IPS DF 6.9 (cell line): ENCODE measurements at regions not wholly inside any gene's neighbourhood (a gene's known extent, or its start where the extent isn't known, plus 50 kb on each side); places are given as distances from the start of the nearest gene placed in this dataset.
"Not testable (repeated sequence)": the region's sequence is repeated elsewhere in the genome, so short reads cannot be mapped to it uniquely, and the experiment has no call there.

ENCODE experiments used
- DNase-seq: peaks from one replicate; pipeline ENCODE4 v3.0.0-alpha.2; 2013; ENCODE audit warnings: low read depth, low spot score
- H3K27ac ChIP-seq: one replicate; pipeline ENCODE4 v1.5.1; 2013; ENCODE audit warnings: low read length, control low read depth
- H3K27me3 ChIP-seq: 2 replicates; pipeline ENCODE4 v1.6.1; 2013; ENCODE audit warnings: mild to moderate bottlenecking, low read length; ENCODE audit not compliant: control insufficient read depth, insufficient read depth
- H3K36me3 ChIP-seq: 2 replicates; pipeline ENCODE4 v1.6.1; 2013; ENCODE audit warnings: low read length; ENCODE audit not compliant: control insufficient read depth, insufficient read depth
- H3K4me1 ChIP-seq: 2 replicates; pipeline ENCODE4 v1.6.1; 2013; ENCODE audit warnings: low read length; ENCODE audit not compliant: control insufficient read depth, insufficient read depth
- H3K4me3 ChIP-seq: 2 replicates; pipeline ENCODE4 v1.5.1; 2013; ENCODE audit warnings: mild to moderate bottlenecking, low read length
- H3K9me3 ChIP-seq: 2 replicates; pipeline ENCODE4 v1.6.1; 2013; ENCODE audit warnings: low read length, inconsistent platforms; ENCODE audit not compliant: control insufficient read depth, insufficient read depth
- WGBS: extraction: QIAGEN DNeasy Blood & Tissue Kit; methylation state at CpG from one replicate; pipeline ENCODE4 v1.1.7; 2013; ENCODE audit warnings: mixed read lengths, missing lambda C conversion rate; ENCODE audit not compliant: insufficient read length, insufficient coverage; 5-methylcytosine and 5-hydroxymethylcytosine counted together

DNA sequence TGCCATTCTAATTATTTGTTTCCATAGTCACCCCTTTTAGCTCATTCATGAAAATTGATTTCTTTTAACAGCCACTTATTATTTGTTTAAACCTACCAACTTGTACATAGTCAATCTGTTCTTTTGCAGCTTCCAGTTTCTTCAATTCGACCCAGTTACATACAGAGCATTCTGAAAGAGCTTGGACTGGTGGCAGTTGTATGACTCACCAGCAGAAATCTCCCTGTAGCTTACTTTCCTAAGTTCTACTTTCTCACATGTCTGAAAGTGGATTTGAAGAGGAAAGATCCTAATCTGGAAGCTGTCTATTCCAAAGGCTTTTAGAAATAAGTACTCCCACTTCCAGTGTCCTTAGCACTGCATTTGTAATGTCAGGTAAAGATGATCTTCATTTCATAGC, 447.9 kb downstream of the HTR1B start:
- DNase-seq = no peak
- no peaks in the 10 kb centered on the region for H3K9me3 ChIP-seq
- H3K4me1 ChIP-seq = no peaks in the 10 kb centered on the region
- H3K27me3 ChIP-seq = no peaks in the 10 kb centered on the region
- H3K27ac ChIP-seq = no peak overlapping the region
- no CpG with 5 or more reads among the region's 1 CpG for WGBS
- no peak overlapping the region for H3K4me3 ChIP-seq
- no peaks in the 10 kb centered on the region for H3K36me3 ChIP-seq

DNA sequence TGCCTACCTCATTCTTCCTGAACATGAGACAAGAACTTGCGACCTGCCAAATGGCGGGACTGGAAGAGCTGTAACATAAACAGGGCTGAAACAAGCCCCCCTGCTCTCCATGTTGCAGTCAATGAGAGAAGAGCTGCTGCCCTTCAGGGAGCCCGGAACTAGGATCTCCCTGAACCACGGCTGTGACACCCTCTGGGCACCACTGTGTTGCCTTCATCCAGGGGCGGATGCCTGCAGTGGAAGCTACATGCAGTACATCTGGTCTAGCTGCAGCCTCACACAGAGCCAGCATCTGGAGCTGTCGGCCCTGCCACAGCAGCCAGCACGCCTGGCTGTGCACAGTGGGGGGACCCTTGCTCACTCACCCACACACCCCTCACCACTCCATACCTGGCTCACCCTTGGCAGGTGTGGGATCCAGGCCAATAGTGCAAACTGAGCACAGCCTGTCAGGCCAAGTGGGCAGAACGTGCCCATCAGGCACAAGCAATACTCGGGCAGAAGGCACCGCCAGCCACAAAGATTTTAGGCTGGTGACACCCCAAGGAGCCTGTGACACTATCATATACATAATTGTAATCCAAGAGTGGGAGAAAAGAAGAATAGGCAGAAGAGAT, 451.3 kb downstream of the HTR1B start:
- Histone ChIP-seq H3K36me3 (no peaks in the 10 kb centered on the region), H3K27ac (no peak overlapping the region), H3K4me3 (no peak overlapping the region), H3K27me3 (no peaks in the 10 kb centered on the region), H3K4me1 (no peaks in the 10 kb centered on the region), H3K9me3 (no peaks in the 10 kb centered on the region)
- no peak for DNase-seq
- no CpG with 5 or more reads among the region's 10 CpGs for WGBS

DNA sequence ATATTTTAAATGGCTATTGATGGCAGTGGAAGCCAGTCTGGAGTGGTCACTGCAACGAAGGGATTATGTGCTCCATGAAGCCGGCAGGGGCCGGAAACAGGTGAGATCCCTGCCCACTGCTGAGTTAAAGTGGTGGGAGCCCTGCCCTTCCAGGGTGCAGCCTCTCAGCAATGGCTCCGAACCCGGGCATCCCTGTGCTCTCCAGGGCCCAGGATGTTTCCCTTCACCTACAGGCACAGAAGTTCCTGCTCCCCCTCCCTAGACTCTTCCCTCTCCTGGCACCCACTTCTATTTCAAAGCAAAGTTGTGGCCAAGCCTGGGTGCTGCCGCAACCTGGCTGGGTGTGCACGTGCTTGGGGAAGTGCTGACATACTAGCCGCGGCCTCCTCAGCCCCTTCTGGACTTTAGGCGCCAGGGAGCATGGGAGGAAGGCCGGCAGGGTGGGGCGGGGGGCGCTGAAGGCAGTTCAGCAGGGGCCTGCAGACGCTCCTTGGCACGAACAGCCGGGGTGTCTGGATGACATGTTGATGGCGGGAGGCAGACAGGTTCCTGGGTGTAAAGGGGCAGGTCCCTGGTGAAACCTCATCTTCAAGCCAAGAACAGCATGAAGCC, 452.3 kb downstream of the HTR1B start:
- Histone ChIP-seq H3K4me3 (no peak overlapping the region), H3K27me3 (no peaks in the 10 kb centered on the region), H3K9me3 (no peaks in the 10 kb centered on the region), H3K27ac (no peak overlapping the region), H3K4me1 (no peaks in the 10 kb centered on the region), H3K36me3 (no peaks in the 10 kb centered on the region)
- DNase-seq = no peak
- no CpG with 5 or more reads among the region's 17 CpGs for WGBS

DNA sequence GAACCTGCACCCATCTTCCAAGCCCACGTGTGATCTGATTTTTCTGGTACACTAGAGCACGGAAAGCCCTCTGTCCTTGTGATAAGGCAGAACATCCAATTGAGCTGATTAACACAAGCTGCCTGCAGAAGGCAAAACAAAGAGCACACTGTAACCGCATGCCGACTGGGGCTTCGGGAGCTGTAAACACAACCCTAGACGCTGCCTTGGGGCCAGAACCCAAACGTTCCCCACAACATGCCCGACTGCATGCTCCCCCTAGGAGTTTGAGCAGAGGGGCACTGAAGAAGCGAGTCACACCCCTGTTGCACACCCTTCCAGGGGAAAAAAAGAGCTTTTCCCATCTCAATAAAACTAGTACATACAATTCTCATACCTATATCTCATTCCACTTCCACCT, 470.7 kb downstream of the HTR1B start:
- Histone ChIP-seq H3K36me3 (no peaks in the 10 kb centered on the region), H3K27ac (no peak overlapping the region), H3K27me3 (no peaks in the 10 kb centered on the region), H3K4me3 (no peak overlapping the region), H3K9me3 (no peaks in the 10 kb centered on the region), H3K4me1 (no peaks in the 10 kb centered on the region)
- WGBS = no CpG with 5 or more reads among the region's 9 CpGs
- no peak for DNase-seq

DNA sequence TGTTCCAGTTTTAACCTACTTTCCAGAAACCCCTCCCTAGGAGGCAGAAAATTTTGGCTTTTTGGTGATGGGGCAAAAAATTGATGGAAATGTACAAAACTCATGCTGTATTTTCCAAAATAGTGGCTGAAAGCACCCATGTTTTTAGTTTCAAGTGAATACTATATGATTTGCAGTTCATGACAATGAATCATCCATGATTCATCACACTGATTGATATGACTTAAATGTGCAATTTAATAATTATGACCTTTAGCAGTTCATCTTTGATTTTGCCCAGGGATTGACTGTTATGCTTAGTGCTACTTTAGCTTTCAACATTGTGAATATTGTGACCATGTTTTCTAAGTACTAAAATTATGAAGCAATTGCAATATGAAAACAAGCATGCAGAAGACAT, 478.7 kb downstream of the HTR1B start:
- no peaks in the 10 kb centered on the region for H3K36me3 ChIP-seq
- no peaks in the 10 kb centered on the region for H3K4me1 ChIP-seq
- no peak overlapping the region for H3K27ac ChIP-seq
- no peak for DNase-seq
- H3K4me3 ChIP-seq = no peak overlapping the region
- no peaks in the 10 kb centered on the region for H3K27me3 ChIP-seq
- H3K9me3 ChIP-seq = no peaks in the 10 kb centered on the region

DNA sequence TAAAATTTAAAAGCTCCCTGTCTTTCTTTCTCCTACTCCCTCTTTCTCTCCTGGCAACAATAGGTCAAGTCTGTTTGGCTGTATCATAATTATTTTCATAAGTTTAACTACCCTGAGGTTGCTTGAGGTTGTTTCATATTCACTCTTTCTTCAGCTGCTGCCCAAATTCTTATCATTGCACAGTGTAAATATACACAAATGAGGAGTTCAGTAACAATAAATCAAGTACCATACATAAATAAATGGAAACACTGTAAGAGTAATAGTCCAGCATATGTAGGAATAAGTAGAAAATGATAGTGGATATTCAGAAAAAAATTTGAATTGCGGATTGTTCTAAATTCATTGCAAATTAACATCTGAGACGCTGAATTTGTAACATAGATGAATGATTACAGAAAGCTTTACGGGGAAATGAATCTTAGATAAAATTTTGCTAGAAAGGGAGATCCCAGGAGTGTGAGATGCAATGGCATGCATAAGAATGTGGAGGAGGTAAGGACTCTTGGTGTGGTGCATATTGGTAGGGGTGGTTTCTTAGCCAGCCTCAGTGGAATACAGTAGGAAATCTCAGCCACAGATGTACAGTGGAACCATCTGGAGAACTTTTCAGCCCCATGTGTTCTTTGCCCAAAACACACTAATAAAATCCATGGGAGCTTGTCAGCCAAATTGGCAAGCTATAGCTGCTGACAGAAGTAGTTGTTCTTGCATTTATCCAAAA, 480.7 kb downstream of the HTR1B start:
- no peaks in the 10 kb centered on the region for H3K9me3 ChIP-seq
- WGBS = no CpG with 5 or more reads among the region's 3 CpGs
- H3K4me3 ChIP-seq = no peak overlapping the region
- DNase-seq = no peak
- no peak overlapping the region for H3K27ac ChIP-seq
- H3K4me1 ChIP-seq = no peaks in the 10 kb centered on the region
- H3K36me3 ChIP-seq = no peaks in the 10 kb centered on the region
- no peaks in the 10 kb centered on the region for H3K27me3 ChIP-seq

DNA sequence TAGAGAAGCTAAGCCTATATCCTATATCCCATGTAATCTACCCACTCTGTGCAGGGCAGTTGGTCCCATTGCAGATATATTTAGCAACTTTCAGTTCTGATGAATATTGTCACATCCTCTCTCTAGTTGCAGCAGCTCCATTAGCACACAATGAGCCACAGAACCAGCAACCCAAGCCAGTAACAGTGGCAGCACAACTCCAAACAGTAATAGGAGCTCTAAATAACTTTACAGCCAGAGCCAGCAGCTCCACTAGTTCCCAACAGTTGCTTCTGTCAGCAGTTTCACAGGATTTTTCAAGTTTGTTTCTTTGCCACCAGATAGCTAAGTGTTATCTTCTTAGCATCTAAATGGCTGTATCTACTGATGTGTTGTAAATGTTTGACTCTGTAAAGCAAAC, 490.8 kb downstream of the HTR1B start:
- Histone ChIP-seq H3K27me3 (no peaks in the 10 kb centered on the region), H3K9me3 (no peaks in the 10 kb centered on the region), H3K4me3 (no peak overlapping the region), H3K27ac (no peak overlapping the region), H3K36me3 (no peaks in the 10 kb centered on the region), H3K4me1 (no peaks in the 10 kb centered on the region)
- no peak for DNase-seq

DNA sequence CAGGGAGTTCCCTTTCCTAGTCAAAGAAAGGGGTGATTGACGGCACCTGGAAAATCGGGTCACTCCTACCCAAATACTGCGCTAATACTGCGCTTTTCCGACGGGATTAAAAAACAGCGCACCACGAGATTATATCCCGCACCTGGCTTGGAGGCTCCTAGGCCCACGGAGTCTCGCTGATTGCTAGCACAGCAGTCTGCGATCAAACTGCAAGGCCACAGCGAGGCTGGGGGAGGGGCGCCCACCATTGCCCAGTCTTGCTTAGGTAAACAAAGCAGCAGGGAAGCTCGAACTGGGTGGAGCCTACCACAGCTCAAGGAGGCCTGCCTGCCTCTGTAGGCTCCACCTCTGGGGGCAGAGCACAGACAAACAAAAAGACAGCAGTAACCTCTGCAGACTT, 504.1 kb downstream of the HTR1B start:
- H3K9me3 ChIP-seq, H3K4me1 ChIP-seq, DNase-seq, H3K36me3 ChIP-seq, H3K27ac ChIP-seq, H3K27me3 ChIP-seq, H3K4me3 ChIP-seq: not testable (repeated sequence)
- WGBS = no CpG with 5 or more reads among the region's 15 CpGs

DNA sequence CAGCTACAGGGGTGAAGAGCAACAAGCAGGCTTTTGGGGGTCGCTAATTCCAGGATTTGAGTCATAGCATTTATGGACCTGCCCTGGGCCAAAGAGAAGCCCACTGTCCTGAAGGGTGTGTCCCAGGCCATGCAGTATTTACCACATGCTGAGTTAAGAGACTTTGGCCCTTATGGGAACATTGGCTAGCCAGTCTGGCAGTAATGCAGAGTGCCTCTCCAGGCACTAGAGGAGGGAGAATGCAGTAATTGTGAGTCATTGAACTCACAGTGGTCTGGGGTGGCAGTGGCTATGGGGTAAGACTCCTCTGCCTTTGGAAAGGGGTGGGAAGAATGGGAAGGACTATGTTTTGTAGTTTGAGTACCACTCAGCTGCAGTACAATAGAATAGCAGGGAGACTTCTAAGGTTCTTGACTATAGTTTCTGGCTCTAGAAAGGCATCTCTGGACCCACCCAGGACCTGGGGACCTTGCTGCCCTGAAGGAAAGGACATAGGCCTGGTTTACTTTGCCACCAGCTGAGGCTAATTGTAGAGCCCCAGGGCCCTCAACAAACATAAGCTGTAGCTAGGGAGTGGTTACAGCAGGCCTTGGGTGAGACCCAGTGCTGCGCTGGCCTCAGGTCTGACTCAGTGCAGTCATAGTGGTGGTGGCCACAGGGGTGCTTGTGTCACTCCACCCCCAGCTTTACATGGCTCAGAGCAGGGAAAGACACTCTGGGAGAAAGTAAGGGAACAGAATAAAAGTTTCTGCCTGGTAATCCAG, 520.9 kb downstream of the HTR1B start:
- no peak overlapping the region for H3K4me3 ChIP-seq
- no peaks in the 10 kb centered on the region for H3K36me3 ChIP-seq
- no peaks in the 10 kb centered on the region for H3K27me3 ChIP-seq
- DNase-seq = no peak
- WGBS = no CpG with 5 or more reads among the region's 2 CpGs
- no peaks in the 10 kb centered on the region for H3K9me3 ChIP-seq
- no peaks in the 10 kb centered on the region for H3K4me1 ChIP-seq
- no peak overlapping the region for H3K27ac ChIP-seq

DNA sequence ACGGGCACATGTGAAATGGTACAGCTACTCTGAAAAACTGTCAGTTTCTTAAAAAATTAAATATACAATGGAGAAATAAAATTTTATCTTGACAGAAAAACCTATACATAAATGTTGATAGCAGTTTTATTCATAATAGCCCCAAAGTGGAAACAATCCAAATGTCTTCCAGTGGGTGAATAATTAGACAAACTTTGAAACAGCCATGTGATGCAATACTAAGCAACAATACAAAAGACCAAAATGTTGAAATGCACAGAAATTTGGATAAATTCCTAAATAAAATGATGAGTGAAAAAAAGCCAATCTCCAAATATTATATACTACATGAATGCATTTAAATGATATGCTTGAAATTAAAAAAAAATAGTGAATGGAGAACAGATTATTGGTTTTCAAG, 523.1 kb downstream of the HTR1B start:
- Histone ChIP-seq H3K9me3 (no peaks in the 10 kb centered on the region), H3K4me3 (no peak overlapping the region), H3K4me1 (no peaks in the 10 kb centered on the region), H3K27ac (no peak overlapping the region), H3K27me3 (no peaks in the 10 kb centered on the region), H3K36me3 (no peaks in the 10 kb centered on the region)
- no CpG with 5 or more reads among the region's 1 CpG for WGBS
- no peak for DNase-seq
